NCI-H226 (cell line): ENCODE measurements at regions not wholly inside any gene's neighbourhood (a gene's known extent, or its start where the extent isn't known, plus 50 kb on each side); places are given as distances from the start of the nearest gene placed in this dataset.

Experiments used
- DNase-seq: peaks from one replicate; pipeline ENCODE4 v3.0.0-alpha.2; 2015

- DNase-seq: no peak
Measured at GRCh38 chr6:8212720-8213434, 110.5 kb upstream of the EEF1E1 start.

DNA sequence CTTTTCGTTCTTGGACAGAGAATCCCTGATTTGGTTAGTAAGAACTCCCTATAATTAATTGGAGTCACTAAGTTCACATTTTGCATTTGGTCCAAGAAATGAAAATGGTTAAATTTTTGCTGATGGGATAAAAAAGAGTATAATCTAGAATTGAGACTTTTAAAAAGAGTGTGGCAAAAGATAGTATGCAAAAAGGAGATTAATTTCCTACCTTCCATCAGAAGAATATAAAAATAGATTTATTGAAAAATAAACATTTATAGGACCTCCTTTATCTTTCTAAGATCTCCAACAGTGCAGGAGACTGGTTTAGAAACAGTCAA, 105.5 kb upstream of the EEF1E1 start:
- no peak for DNase-seq

DNA sequence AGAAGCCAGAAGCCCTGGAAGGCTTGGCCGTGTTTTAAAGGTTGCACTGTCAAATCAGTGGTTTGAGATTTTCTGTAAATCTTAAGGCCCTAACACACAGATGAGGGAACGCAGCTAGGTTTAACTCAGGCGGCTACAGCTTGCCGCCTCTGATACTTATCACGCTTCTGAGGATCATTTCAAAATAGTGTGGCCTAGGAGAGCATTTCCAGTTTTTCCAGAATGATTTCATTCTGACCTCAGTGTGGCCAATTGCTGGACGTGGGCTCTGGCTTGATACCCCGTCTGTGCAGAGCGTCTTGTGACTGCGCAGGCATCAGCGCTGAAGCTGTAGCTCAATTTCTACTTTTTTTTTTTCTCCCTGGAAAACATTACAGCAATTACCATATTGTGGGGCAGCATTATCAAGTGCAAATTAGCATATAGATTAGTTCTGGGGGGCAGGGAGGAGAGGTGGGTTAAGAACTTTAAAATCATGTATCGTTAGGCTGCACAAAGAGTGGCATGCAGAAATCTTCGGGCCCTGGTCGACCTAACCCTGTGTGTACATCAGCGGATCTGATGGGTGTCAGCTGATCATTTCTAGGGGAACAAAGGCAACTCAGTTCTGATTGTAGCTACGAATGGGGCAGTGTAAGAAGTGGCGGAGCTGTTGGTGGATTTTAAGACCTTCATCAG, 105.0 kb upstream of the EEF1E1 start:
- DNase-seq: no peak

DNA sequence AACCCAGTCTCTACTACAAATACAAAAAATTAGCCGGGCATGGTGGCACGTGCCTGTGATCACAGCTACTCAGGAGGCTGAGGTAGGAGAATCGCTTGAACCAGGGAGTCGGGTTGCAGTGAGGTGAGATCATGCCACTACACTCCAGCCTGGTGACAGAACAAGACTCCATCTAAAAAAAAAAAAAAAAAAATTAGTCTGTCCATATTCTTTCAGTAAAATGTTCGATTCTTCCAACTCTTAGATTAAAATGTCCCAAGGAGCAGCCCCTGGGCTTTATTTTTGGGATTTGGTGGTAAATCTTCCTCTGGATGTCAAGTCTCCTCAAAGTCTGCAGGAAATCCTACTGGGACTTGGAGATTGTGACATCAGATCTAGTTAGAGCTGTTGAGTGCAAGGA, 101.0 kb upstream of the EEF1E1 start:
- DNase-seq: no peak

GRCh38 chr6:8201679-8202078, 99.3 kb upstream of the EEF1E1 start:
- no peak for DNase-seq

- no peak for DNase-seq
Measured at GRCh38 chr6:8200255-8200654, 97.9 kb upstream of the EEF1E1 start.

DNA sequence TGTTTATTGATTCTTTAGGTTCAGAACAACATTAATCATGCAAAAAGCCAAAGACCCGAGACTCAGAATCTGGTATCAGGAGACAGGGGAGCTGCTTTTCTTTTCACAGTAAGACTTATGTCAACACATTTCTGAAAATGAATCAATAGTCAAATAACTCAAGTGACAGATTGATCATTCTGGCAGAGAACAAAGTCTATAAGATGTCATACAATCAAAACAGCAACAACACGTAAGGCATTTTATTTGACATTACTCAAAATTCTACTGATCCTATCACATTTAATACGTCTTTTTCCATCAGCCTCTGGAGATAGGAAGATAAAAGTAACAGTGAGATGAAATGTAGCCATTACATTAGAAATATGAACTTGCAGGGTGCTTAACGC, 93.4 kb upstream of the EEF1E1 start:
- DNase-seq: no peak

GRCh38 chr6:8195040-8195713, 92.8 kb upstream of the EEF1E1 start:
- no peak for DNase-seq

- peak; percentile 5 for DNase-seq
Measured at GRCh38 chr6:8194490-8194889, 92.1 kb upstream of the EEF1E1 start.

DNA sequence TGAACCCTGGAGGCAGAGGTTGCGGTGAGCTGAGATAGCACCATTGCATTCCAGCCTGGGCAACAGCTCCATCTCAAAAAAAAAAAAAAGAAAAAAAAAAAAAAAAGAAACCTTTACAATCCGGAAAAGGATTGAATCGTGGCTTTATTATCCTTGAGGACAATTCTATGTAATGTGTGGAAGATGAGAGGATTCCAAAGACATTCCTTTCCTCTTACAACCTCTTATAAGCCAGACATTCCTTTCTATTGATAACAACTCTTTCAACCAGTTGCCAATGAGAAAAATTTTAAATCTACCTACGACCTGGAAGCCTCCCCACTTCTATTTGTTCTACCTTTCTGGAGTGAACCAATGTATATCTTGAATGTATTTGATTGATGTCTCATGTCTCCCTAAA, 91.2 kb upstream of the EEF1E1 start:
- peak; percentile 67 for DNase-seq

- no peak for DNase-seq
Measured at GRCh38 chr6:8192597-8192996, 90.2 kb upstream of the EEF1E1 start.

DNA sequence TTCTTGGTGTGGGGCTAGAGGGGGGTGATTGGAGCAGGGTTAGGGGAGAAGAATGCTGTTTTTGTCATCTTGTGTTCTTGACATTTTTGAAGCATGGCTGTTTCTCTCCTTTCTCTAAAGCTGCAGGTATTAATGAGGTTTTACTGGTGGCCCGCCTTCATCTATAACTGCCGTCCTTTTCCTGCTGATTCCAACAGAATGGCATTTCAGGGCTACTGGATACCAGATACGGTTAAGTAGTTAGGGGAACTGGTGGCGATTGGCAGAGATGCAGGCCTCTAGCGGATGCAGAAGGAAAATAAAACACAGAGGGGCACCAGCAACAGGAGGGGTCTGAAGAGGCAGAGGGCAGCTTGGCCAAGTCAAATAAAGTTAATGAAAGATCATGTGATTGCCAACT, 89.7 kb upstream of the EEF1E1 start:
- no peak for DNase-seq

DNA sequence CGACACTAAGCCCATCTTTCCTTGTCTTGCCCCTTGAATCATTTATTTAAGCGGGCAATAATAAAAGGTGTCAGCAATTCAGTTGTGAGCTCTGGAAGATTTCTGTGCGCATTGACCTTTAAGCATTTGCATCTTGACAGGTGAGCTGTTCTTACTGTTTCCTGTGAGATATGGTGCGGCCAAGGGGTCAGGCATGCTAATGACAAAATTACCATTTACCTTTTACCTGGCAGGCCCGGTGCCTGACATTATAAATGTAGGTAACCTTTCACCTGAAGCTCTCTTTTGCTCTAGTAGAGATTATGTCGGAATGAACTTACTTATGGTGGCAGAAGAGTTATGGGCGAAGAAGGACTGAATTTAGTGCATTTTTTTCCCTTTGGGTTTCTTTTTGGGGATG, 89.3 kb upstream of the EEF1E1 start:
- no peak for DNase-seq

- DNase-seq: no peak
Measured at GRCh38 chr6:8187209-8187608, 84.9 kb upstream of the EEF1E1 start.

GRCh38 chr6:8182902-8183665, 80.7 kb upstream of the EEF1E1 start:
- no peak for DNase-seq

DNA sequence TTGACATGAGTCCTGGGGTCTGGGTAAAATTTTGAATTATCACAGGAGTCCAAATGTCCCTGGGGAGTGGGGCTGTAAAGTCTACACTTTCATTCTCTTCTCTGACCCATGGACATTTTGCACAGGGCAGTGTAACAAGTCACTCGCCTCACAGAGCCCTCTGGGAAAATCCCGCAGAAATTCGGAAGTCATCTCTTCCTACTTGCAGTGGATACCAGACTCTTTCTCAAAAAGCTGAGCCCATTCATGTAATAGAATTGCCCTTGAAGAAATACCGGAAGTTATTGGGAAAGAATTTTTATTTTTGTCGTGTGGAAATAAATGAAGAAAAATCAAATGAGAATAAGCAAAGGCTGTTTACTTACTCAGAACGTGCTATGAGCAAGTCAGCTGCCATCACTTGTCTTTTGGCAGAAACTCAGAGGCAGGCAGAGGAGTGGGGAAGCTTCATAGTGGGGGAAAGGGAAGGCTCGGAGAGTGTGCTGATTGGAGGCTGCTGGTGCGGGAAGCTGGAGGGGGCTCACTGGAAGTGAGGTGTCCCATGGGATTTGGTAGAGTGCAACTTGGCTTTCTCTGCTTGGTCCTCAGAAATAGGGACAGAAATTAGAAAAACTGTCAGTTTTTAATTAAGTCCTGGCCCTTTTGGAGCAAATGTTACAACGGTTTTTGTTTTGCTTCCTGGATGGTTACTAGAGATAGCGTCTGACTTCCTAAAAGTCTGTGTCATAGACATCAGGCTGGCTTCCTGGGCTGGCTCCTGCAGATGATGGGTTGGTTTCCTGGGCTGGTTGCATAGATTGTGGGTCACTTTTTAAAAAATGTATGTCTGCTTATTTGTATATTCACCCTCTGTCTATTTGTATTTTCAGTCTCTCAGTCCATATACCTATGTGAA, 79.8 kb upstream of the EEF1E1 start:
- no peak for DNase-seq

DNA sequence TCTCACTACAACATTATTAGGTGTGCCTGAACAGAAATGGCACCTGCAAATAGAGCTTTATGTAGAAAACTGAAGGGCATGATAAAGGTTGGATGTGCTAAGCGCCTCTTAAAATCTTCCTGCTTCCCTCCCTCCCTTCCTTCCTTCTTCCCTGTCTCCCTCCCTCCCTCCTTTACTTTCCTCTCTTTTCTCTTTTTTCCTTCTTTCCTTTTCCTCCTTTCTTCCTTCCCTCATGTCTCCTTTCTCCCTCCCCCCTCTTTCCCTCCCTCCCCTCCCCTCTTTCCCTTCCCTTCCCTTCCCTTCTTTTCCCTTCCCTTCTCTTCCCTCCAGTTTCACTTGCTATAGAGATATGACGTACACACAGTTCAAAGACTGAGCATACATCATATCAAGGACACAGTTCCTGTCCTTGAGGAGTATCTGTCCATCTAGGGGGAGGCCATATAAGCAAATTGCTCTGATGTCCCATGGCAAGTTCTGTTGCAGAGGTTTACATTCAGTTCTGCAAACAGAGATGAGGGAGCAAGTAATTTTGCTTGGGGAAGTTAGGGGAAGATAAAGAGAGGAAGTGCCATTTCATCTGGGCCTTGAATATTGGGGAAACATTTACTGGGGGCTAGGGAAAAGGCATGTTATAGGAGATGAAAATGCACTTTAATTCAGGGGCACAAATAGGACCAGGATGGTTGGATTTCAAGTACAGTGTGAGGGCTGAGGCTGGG, 79.0 kb upstream of the EEF1E1 start:
- DNase-seq: no peak

- DNase-seq: peak; percentile 92
Measured at GRCh38 chr6:8180327-8181159, 78.2 kb upstream of the EEF1E1 start.

DNA sequence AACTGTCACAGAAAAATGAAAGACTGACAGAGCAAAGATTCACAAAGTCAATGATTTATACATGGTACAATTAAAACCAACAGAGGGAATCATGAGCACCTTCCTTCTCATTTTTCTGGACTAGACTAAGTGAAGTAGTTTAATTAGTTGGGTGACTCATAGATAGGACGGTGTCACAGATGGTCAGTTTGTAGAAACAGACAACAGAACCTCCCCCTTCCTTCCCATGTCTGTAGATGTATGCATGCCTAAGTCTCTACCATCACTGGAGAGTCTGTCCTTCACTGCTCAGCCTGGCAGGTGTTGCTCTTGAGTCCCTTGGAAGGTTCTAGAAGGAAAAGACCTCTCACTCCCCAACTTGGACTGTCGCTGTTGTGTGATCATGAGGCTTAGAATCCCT, 75.4 kb upstream of the EEF1E1 start:
- no peak for DNase-seq

DNA sequence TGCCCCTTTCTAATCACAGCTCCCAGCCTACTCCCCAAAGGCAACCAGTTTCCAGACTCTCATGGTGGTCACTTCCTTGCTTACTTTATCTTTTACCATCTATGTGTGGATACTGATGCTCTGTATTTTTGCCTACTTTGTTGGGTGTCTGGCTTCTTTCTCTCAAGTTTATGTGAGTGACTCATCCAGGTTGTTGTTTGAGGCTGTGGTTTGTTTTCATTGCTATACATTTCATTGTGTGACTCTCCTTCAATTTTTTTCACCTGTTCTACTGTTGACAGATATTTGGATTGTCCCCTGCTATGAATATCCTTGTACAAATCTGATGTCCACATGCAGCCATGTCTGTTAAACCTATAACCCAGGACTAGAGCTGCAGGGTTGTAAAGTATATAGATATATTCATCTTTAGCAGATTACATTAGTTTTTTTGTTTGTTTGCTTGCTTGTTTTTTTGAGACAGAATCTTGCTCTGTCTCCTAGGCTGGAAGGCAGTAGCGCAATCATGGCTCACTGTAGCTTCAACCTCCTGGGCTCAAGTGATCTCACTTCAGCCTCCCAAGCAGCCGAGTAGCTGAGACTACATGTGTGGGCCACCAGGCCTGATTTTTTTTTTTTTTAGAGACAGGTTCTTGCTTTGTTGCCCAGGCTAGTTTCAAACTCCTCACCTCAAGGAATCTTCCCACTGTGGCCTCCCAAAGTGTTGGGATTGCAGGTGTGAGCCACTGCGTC, 72.9 kb upstream of the EEF1E1 start:
- DNase-seq: no peak
